H1 (cell line): ENCODE measurements at regions not wholly inside any gene's neighbourhood (a gene's known extent, or its start where the extent isn't known, plus 50 kb on each side); places are given as distances from the start of the nearest gene placed in this dataset.

Experiments
- CTCF ChIA-PET: fragments of 300-600 bp; sonication (Branson Sonifier 250); formaldehyde crosslinking; loops from one replicate; lab custom pipeline; 2021; ENCODE audit not compliant: partially characterized antibody; lab: Charles Lee
- POLR2A ChIA-PET: fragments of 300-600 bp; sonication (Branson Sonifier 250); formaldehyde crosslinking; loops from one replicate; lab custom pipeline; 2021; ENCODE audit warnings: inconsistent platforms; ENCODE audit not compliant: partially characterized antibody; lab: Charles Lee
- DNase-seq, 2 experiments: peaks; one replicate each; pipeline versions ENCODE4 v3.0.0 to v3.0.0-alpha.2; 2010 to 2022; ENCODE audit warnings: low spot score in 2 of 2, low read depth in 1 of 2, mixed read lengths in 1 of 2
- FAIRE-seq: peaks from 2 replicates; lab custom pipeline; 2011; peaks lifted over from hg19 to GRCh38; lab: Jason Lieb, UNC
- H2AFZ ChIP-seq: 2 replicates; pipeline ENCODE4 v1.8.1; 2012; ENCODE audit warnings: low read length, inconsistent platforms
- H2AK5ac ChIP-seq: 2 replicates; pipeline ENCODE4 v1.6.1; 2013; ENCODE audit warnings: low read depth, low read length
- H2BK120ac ChIP-seq: replicated peaks from 2 replicates; pipeline ENCODE3; 2013; ENCODE audit warnings: low read depth, low read length, inconsistent platforms
- H2BK12ac ChIP-seq: 2 replicates; pipeline ENCODE4 v1.6.1; 2013; ENCODE audit warnings: low read depth, low read length
- H2BK15ac ChIP-seq: 2 replicates; pipeline ENCODE4 v1.6.1; 2013; ENCODE audit warnings: low read length
- H2BK20ac ChIP-seq: 2 replicates; pipeline ENCODE4 v1.6.1; 2013; ENCODE audit warnings: low read length
- H2BK5ac ChIP-seq: 2 replicates; pipeline ENCODE4 v1.6.1; 2013; ENCODE audit warnings: low read depth, low read length
- H3K14ac ChIP-seq: 2 replicates; pipeline ENCODE4 v1.6.1; 2013; ENCODE audit warnings: inconsistent platforms; ENCODE audit not compliant: insufficient read length
- H3K18ac ChIP-seq: 2 replicates; pipeline ENCODE4 v1.6.1; 2013; ENCODE audit warnings: low read length; ENCODE audit errors: extremely low read depth
- H3K23ac ChIP-seq: 2 replicates; pipeline ENCODE4 v1.6.1; 2013; ENCODE audit warnings: inconsistent platforms; ENCODE audit not compliant: insufficient read length
- H3K23me2 ChIP-seq: 2 replicates; pipeline ENCODE4 v1.6.1; 2013; ENCODE audit warnings: low read depth, low read length
- H3K27ac ChIP-seq: 2 replicates; pipeline ENCODE4 v1.6.1; 2011; ENCODE audit warnings: low read depth, low read length, inconsistent platforms
- H3K27me3 ChIP-seq, 4 experiments: replicated peaks in 1 of 4; 1 replicate in 1 of 4; 2 replicates in 3 of 4; pipeline versions ENCODE4 v1.6.1 to v1.8.1; 2011 to 2013; ENCODE audit warnings: low read length in 3 of 4, mild to moderate bottlenecking in 3 of 4, inconsistent platforms in 2 of 4, mixed read lengths in 2 of 4, moderate library complexity in 1 of 4; ENCODE audit not compliant: control insufficient read depth in 3 of 4, insufficient read depth in 3 of 4; ENCODE audit errors: extremely low read depth in 1 of 4
- H3K36me3 ChIP-seq, 4 experiments: 2 replicates each; pipeline versions ENCODE4 v1.6.1 to v1.8.1; 2011 to 2013; ENCODE audit warnings: mild to moderate bottlenecking in 4 of 4, low read length in 3 of 4, moderate library complexity in 2 of 4, control low read depth in 1 of 4, inconsistent platforms in 1 of 4; ENCODE audit not compliant: insufficient read depth in 4 of 4, control insufficient read depth in 2 of 4
- H3K4ac ChIP-seq: replicated peaks from 2 replicates; pipeline ENCODE3; 2013; ENCODE audit warnings: low read length, low read depth, mixed read lengths, inconsistent platforms; ENCODE audit not compliant: insufficient read length
- H3K4me1 ChIP-seq, 4 experiments: replicated peaks in 1 of 4; 1 replicate in 1 of 4; 2 replicates in 3 of 4; pipeline versions ENCODE4 v1.6.1 to v1.8.1; 2011 to 2013; ENCODE audit warnings: low read length in 3 of 4, inconsistent platforms in 2 of 4, mixed read lengths in 1 of 4; ENCODE audit not compliant: insufficient read depth in 4 of 4, control insufficient read depth in 3 of 4
- H3K4me2 ChIP-seq, 2 experiments: 2 replicates each; pipeline versions ENCODE4 v1.6.1 to v1.8.1; 2011 to 2013; ENCODE audit warnings: low read depth in 2 of 2, low read length in 2 of 2, control low read depth in 1 of 2, inconsistent platforms in 1 of 2, mild to moderate bottlenecking in 1 of 2; ENCODE audit not compliant: insufficient read depth in 1 of 2
- H3K4me3 ChIP-seq, 4 experiments: fragments of 200-600, 300-600 bp in 1 of 4; sonication (generic), shearing (Covaris generic), sonication (Bioruptor Twin) in 1 of 4; 2 replicates each; pipeline versions ENCODE4 v1.5.1 to v1.8.1; 2011 to 2016; ENCODE audit warnings: low read length in 4 of 4, low read depth in 3 of 4, control low read depth in 2 of 4, inconsistent platforms in 2 of 4, mild to moderate bottlenecking in 2 of 4, mixed read lengths in 1 of 4, moderate library complexity in 1 of 4; ENCODE audit not compliant: insufficient read depth in 2 of 4; ENCODE audit errors: extremely low read depth in 1 of 4
- H3K56ac ChIP-seq: replicated peaks from 2 replicates; pipeline ENCODE3; 2013; ENCODE audit warnings: low read depth, mild to moderate bottlenecking, mixed read lengths, low read length, inconsistent platforms; ENCODE audit not compliant: insufficient read length
- H3K79me1 ChIP-seq: 2 replicates; pipeline ENCODE4 v1.6.1; 2013; ENCODE audit warnings: low read depth, low read length, control low read depth
- H3K79me2 ChIP-seq, 2 experiments: 2 replicates each; pipeline versions ENCODE4 v1.6.1 to v1.8.1; 2012 to 2013; ENCODE audit warnings: low read length in 2 of 2, mild to moderate bottlenecking in 2 of 2, inconsistent platforms in 1 of 2; ENCODE audit not compliant: insufficient read depth in 2 of 2, control insufficient read depth in 1 of 2
- H3K9ac ChIP-seq, 4 experiments: replicated peaks in 1 of 4; 1 replicate in 1 of 4; 2 replicates in 3 of 4; pipeline versions ENCODE4 v1.6.1 to v1.8.1; 2011 to 2013; ENCODE audit warnings: low read depth in 3 of 4, low read length in 3 of 4, control low read depth in 2 of 4, mild to moderate bottlenecking in 2 of 4, moderate library complexity in 2 of 4, inconsistent platforms in 1 of 4; ENCODE audit errors: extremely low read depth in 1 of 4
- H3K9me3 ChIP-seq, 2 experiments: 2 replicates each; pipeline versions ENCODE4 v1.6.1 to v1.8.1; 2012 to 2013; ENCODE audit warnings: mild to moderate bottlenecking in 2 of 2, moderate library complexity in 2 of 2, control low read depth in 1 of 2, inconsistent platforms in 1 of 2, low read depth in 1 of 2, low read length in 1 of 2, mixed read lengths in 1 of 2; ENCODE audit not compliant: insufficient read depth in 2 of 2
- H4K20me1 ChIP-seq, 2 experiments: replicated peaks in 1 of 2; 2 replicates each; pipeline versions ENCODE3 to v1.8.1; 2011 to 2013; ENCODE audit warnings: inconsistent platforms in 2 of 2, low read length in 2 of 2, mild to moderate bottlenecking in 1 of 2; ENCODE audit not compliant: insufficient read depth in 2 of 2, control insufficient read depth in 1 of 2
- H4K5ac ChIP-seq: 2 replicates; pipeline ENCODE4 v1.6.1; 2013; ENCODE audit warnings: low read length, low read depth, mixed read lengths, inconsistent platforms; ENCODE audit not compliant: insufficient read length
- H4K8ac ChIP-seq: 2 replicates; pipeline ENCODE4 v1.8.0; 2013; ENCODE audit warnings: mild to moderate bottlenecking, moderate library complexity, low read length, inconsistent platforms; ENCODE audit not compliant: insufficient read depth; ENCODE audit errors: extremely low read depth
- H4K91ac ChIP-seq: replicated peaks from 2 replicates; pipeline ENCODE3; 2013; ENCODE audit warnings: low read length, mixed read lengths, inconsistent platforms; ENCODE audit not compliant: insufficient read length
- TAF1 ChIP-seq: IDR thresholded peaks from 2 replicates; pipeline ENCODE4 v1.6.1; 2011; ENCODE audit warnings: mild to moderate bottlenecking, low read depth, low read length
- WGBS, 2 experiments: shearing (Covaris generic) in 1 of 2; methylation state at CpG; one replicate each; pipeline versions ENCODE4 v1.1.6 to v1.1.7; 2013 to 2015; ENCODE audit warnings: low lambda C conversion rate in 2 of 2, mixed read lengths in 2 of 2, inconsistent platforms in 1 of 2, low coverage in 1 of 2, missing lambda C conversion rate in 1 of 2; ENCODE audit not compliant: insufficient replicate concordance in 2 of 2, insufficient coverage in 1 of 2, insufficient read length in 1 of 2; ENCODE audit errors: extremely low coverage in 1 of 2, missing lambda C conversion rate in 1 of 2; 5-methylcytosine and 5-hydroxymethylcytosine counted together

- H3K23ac ChIP-seq = no peak overlapping the region
- H3K4me2 ChIP-seq = no peak overlapping the region
- no peak for TF ChIP-seq TAF1
- no peak overlapping the region for H2BK120ac ChIP-seq
- no peak overlapping the region for H3K27ac ChIP-seq
- peaks cover 0 to 4% (median 0%) of the 10 kb centered on the region in 4 experiments; a peak in 1 of 8 replicates for H3K36me3 ChIP-seq
- H2AFZ ChIP-seq = no peak overlapping the region
- no peak for FAIRE-seq
- H3K23me2 ChIP-seq = 0 out of 2 replicates have a peak, but pooled peaks cover 2% of the 10 kb centered on the region
- 96% methylated on average over 1 of the region's 1 CpG; no CpG with 5 or more reads in 1 of the 2 experiments for WGBS, 2 experiments
- H3K4me3 ChIP-seq = no peak overlapping the region
- no peaks in the 10 kb centered on the region; a peak in 1 of 7 replicates for H3K4me1 ChIP-seq
- H2BK12ac ChIP-seq = no peak overlapping the region
- no peaks in the 10 kb centered on the region for H4K20me1 ChIP-seq
- no peak overlapping the region for H3K14ac ChIP-seq
- H2BK15ac ChIP-seq = no peak overlapping the region
- CTCF ChIA-PET = no interaction called here
- POLR2A ChIA-PET = no interaction called here
- H3K79me2 ChIP-seq = no peaks in the 10 kb centered on the region
- no peak overlapping the region for H3K4ac ChIP-seq
- no peaks in the 10 kb centered on the region for H3K27me3 ChIP-seq
- H4K5ac ChIP-seq = no peak overlapping the region
- peaks cover 0 to 5% of the 10 kb centered on the region in 2 experiments; a peak in 2 of 4 replicates for H3K9me3 ChIP-seq
- H3K56ac ChIP-seq = no peak overlapping the region
- H2BK20ac ChIP-seq = no peak overlapping the region
- DNase-seq = no peak
- no peak overlapping the region for H2BK5ac ChIP-seq
- H4K91ac ChIP-seq = no peak overlapping the region
- no peaks in the 10 kb centered on the region for H3K79me1 ChIP-seq
- no peak overlapping the region for H4K8ac ChIP-seq
- H3K9ac ChIP-seq = no peak overlapping the region
- H3K18ac ChIP-seq = no peak overlapping the region
- no peak overlapping the region for H2AK5ac ChIP-seq
Observed at GRCh38 chr3:147159141-147159540, 247.2 kb downstream of the ZIC4 start.
